ENCODE measurements at regions not wholly inside any gene's neighbourhood (a gene's known extent, or its start where the extent isn't known, plus 50 kb on each side); places are given as distances from the start of the nearest gene placed in this dataset.
A peak's percentile ranks its signal among the peaks of the same experiment; 100 is the strongest.

- peaks cover 0 to 11% of the 10 kb centered on the region in 2 experiments; a peak in 2 of 5 replicates for H3K27me3 ChIP-seq (ENCODE audit: control insufficient read depth in 2 of 2, insufficient read depth in 2 of 2, low read length in 2 of 2)
- TF ChIP-seq ZNF699 (CRISPR knock-in tag; IDR thresholded peaks at IDR 0.05; ENCODE audit: insufficient replicate concordance), result no peak
- peak in 1 of 2 experiments; percentile 87; a peak in 2 of 4 replicates for TF ChIP-seq SRF (CRISPR knock-in tag; IDR thresholded peaks at IDR 0.05)
- peak; percentile 93; the same call in 1 of the 2 replicates for TF ChIP-seq OTX1 (CRISPR knock-in tag; IDR thresholded peaks at IDR 0.05)
- no peak; the same call in 1 of the 2 replicates for TF ChIP-seq HDAC2 (IDR thresholded peaks at IDR 0.05)
- TF ChIP-seq TAF9B (IDR thresholded peaks at IDR 0.05; ENCODE audit: partially characterized antibody), result no peak
- peak; percentile 80 for TF ChIP-seq THAP7 (CRISPR knock-in tag; IDR thresholded peaks at IDR 0.05)
- TF ChIP-seq SMC3 (conservative IDR thresholded peaks at IDR 0.05; ENCODE audit: insufficient read depth, low read depth, low read length), result no peak
- TF ChIP-seq, protein P1, sequence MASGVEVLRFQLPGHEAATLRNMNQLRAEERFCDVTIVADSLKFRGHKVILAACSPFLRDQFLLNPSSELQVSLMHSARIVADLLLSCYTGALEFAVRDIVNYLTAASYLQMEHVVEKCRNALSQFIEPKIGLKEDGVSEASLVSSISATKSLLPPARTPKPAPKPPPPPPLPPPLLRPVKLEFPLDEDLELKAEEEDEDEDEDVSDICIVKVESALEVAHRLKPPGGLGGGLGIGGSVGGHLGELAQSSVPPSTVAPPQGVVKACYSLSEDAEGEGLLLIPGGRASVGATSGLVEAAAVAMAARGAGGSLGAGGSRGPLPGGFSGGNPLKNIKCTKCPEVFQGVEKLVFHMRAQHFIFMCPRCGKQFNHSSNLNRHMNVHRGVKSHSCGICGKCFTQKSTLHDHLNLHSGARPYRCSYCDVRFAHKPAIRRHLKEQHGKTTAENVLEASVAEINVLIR (CRISPR knock-in tag; IDR thresholded peaks at IDR 0.05), result peak; percentile 81
- TF ChIP-seq SREBF1 (IDR thresholded peaks at IDR 0.05; ENCODE audit: borderline replicate concordance, low read depth, low read length), result no peak
- peak; percentile 97 for TF ChIP-seq MEIS2 (IDR thresholded peaks at IDR 0.05; ENCODE audit: partially characterized antibody)
- TF ChIP-seq, protein P2, sequence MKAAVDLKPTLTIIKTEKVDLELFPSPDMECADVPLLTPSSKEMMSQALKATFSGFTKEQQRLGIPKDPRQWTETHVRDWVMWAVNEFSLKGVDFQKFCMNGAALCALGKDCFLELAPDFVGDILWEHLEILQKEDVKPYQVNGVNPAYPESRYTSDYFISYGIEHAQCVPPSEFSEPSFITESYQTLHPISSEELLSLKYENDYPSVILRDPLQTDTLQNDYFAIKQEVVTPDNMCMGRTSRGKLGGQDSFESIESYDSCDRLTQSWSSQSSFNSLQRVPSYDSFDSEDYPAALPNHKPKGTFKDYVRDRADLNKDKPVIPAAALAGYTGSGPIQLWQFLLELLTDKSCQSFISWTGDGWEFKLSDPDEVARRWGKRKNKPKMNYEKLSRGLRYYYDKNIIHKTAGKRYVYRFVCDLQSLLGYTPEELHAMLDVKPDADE (conservative IDR thresholded peaks at IDR 0.05; ENCODE audit: control insufficient read depth, low read depth, low read length), result no peak
- peak; percentile 98 for TF ChIP-seq ZNF76 (CRISPR knock-in tag; IDR thresholded peaks at IDR 0.05; ENCODE audit: borderline replicate concordance)
- TF ChIP-seq, protein P3, sequence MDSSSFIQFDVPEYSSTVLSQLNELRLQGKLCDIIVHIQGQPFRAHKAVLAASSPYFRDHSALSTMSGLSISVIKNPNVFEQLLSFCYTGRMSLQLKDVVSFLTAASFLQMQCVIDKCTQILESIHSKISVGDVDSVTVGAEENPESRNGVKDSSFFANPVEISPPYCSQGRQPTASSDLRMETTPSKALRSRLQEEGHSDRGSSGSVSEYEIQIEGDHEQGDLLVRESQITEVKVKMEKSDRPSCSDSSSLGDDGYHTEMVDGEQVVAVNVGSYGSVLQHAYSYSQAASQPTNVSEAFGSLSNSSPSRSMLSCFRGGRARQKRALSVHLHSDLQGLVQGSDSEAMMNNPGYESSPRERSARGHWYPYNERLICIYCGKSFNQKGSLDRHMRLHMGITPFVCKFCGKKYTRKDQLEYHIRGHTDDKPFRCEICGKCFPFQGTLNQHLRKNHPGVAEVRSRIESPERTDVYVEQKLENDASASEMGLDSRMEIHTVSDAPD (CRISPR knock-in tag; IDR thresholded peaks at IDR 0.05), result peak; percentile 90
Observed at GRCh38 chr12:131605304-131605829, 105.5 kb upstream of the SFSWAP start.

More at GRCh38 chr12:131605304-131605829, 105.5 kb upstream of the SFSWAP start:
- ATAC-seq (peak; percentile 65), DNase-seq (ENCODE audit: extremely low read depth in 1 of 4, low spot score in 3 of 4) (peak in 2 of 4 experiments; percentile 43 to 57), FAIRE-seq (peak; percentile 56)
- H3K27ac ChIP-seq (ENCODE audit: extremely low read depth, low read depth, low read length), result peak overlapping the region; percentile 21; the same call in 1 of the 3 replicates
- POLR2A ChIA-PET, result no interaction called here
- peak overlapping the region; percentile 68 for H2AFZ ChIP-seq (ENCODE audit: low read depth, low read length)
- in situ Hi-C loops (cut with MboI), result no loop called here
- CTCF ChIA-PET (ENCODE audit: low intra/inter-chr PET ratio), result no interaction called here
- intact Hi-C loops (cut with micrococcal nuclease), result loop anchor here (10.0 kb wide), 1 partner anchor 109 kb away; the partner anchor contains the start of gene SFSWAP
- no TSS peak for BruUV-seq (replicated peaks)
- H3K79me2 ChIP-seq (ENCODE audit: control insufficient read depth, insufficient read depth, low read length), result no peaks in the 10 kb centered on the region
- H3K36me3 ChIP-seq (ENCODE audit: control insufficient read depth, insufficient read depth, low read length), result no peaks in the 10 kb centered on the region
- peaks cover 8 to 31% of the 10 kb centered on the region in 2 experiments for H3K4me1 ChIP-seq (replicated peaks in 1 of 2; ENCODE audit: control insufficient read depth in 2 of 2, insufficient read depth in 2 of 2, low read length in 2 of 2)
- no peak overlapping the region for H3K4me3 ChIP-seq
- no peak overlapping the region for H3K9ac ChIP-seq (ENCODE audit: insufficient read depth in 1 of 2, low read depth in 2 of 2, low read length in 2 of 2)
- H3K9me3 ChIP-seq (replicated peaks; ENCODE audit: control insufficient read depth, insufficient read depth, low read depth, low read length), result no peaks in the 10 kb centered on the region
- no peaks in the 10 kb centered on the region for H4K20me1 ChIP-seq (replicated peaks; ENCODE audit: control insufficient read depth, insufficient read depth, low read length)
- peak overlapping the region; percentile 26; the same call in 1 of the 2 replicates for H3K4me2 ChIP-seq (ENCODE audit: insufficient read depth, low read length)
- 2% methylated on average over 7 of the region's 7 CpGs for WGBS (ENCODE audit: insufficient coverage, low coverage, missing lambda C conversion rate)
- H3K9me1 ChIP-seq (ENCODE audit: control insufficient read depth, insufficient read depth, low read length), result peaks cover 4% of the 10 kb centered on the region
